ENCODE measurements at regions not wholly inside any gene's neighbourhood (a gene's known extent, or its start where the extent isn't known, plus 50 kb on each side); places are given as distances from the start of the nearest gene placed in this dataset.
A peak's percentile ranks its signal among the peaks of the same experiment; 100 is the strongest.

DNA sequence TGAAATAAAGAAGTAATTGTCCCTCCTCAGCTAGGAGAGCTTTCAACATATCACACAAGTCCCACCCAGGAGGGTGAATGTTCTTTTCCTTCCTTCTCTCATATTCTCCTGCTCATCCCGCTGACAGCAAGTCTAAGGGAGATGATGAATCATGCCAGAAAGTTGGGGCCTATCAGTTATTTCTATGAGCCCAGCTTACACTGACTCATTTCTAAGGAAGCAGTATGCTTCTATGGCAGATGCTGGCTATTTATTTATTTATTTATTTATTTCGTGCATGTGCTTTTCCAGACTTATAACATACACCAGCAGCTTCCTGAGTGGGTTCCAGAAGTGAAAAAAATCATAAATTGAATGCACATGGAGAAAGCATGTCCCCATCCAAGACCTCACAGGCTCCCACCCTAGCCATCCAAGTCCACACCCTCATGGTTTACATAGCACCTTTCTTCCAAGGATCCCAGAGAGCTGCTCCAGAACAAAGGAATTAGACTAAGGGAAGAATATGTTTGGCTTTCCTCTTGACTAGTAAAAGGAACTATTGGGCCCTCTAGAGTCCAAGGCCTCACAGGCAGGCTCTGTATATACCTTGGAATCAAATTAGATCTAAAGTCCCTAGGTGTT, 1074.2 kb upstream of the ZEB2 start:
- Histone ChIP-seq H3K27me3 (ENCODE audit: control insufficient read depth in 1 of 2, insufficient read depth in 2 of 2, low read length in 2 of 2) (no peaks in the 10 kb centered on the region), H3K4me1 (ENCODE audit: insufficient read depth, low read length) (no peaks in the 10 kb centered on the region), H3K9me3 (ENCODE audit: control insufficient read depth in 1 of 2, insufficient read depth in 1 of 2, low read length in 2 of 2) (no peaks in the 10 kb centered on the region), H3K4me3 (ENCODE audit: low read length) (no peak overlapping the region), H3K36me3 (ENCODE audit: insufficient read depth, low read length) (no peaks in the 10 kb centered on the region), H3K27ac (ENCODE audit: low read depth in 1 of 2, low read length in 2 of 2) (no peak overlapping the region)
- Mint-ChIP-seq H3K27me3 (no peaks in the 10 kb centered on the region), H3K36me3 (ENCODE audit: low read depth) (no peaks in the 10 kb centered on the region), H3K9me3 (peaks cover 3% of the 10 kb centered on the region), H3K4me1 (ENCODE audit: low read depth) (no peaks in the 10 kb centered on the region), H3K27ac (no peak overlapping the region), H3K4me3 (no peak overlapping the region)
- DNase-seq (peak in 2 of 14 experiments; percentile 12 to 30), ATAC-seq (ENCODE audit: poor library complexity) (no peak)
- intact Hi-C loops (cut with DNase I, micrococcal nuclease), result no loop called here
- ChIA-PET POLR2A (no interaction called here), CTCF (no interaction called here)
- no peak for TF ChIP-seq CTCF (IDR thresholded peaks at IDR 0.05)

GRCh38 chr2:145593280-145593679, 1073.4 kb upstream of the ZEB2 start:
- Histone ChIP-seq H3K27me3 (ENCODE audit: control insufficient read depth in 1 of 2, insufficient read depth in 2 of 2, low read length in 2 of 2) (no peaks in the 10 kb centered on the region), H3K36me3 (ENCODE audit: insufficient read depth, low read length) (no peaks in the 10 kb centered on the region), H3K9me3 (ENCODE audit: control insufficient read depth in 1 of 2, insufficient read depth in 1 of 2, low read length in 2 of 2) (no peaks in the 10 kb centered on the region), H3K27ac (ENCODE audit: low read depth in 1 of 2, low read length in 2 of 2) (no peak overlapping the region), H3K4me1 (ENCODE audit: insufficient read depth, low read length) (no peaks in the 10 kb centered on the region), H3K4me3 (ENCODE audit: low read length) (no peak overlapping the region)
- ATAC-seq (ENCODE audit: poor library complexity) (no peak), DNase-seq (no peak)
- ChIA-PET CTCF (no interaction called here), POLR2A (no interaction called here)
- no peaks in the 10 kb centered on the region for H3K27me3 Mint-ChIP-seq
- H3K4me3 Mint-ChIP-seq, result no peak overlapping the region
- peaks cover 3% of the 10 kb centered on the region for H3K9me3 Mint-ChIP-seq
- H3K36me3 Mint-ChIP-seq (ENCODE audit: low read depth), result no peaks in the 10 kb centered on the region
- H3K27ac Mint-ChIP-seq, result no peak overlapping the region
- intact Hi-C loops (cut with DNase I, micrococcal nuclease), result no loop called here
- TF ChIP-seq CTCF (IDR thresholded peaks at IDR 0.05), result no peak
- H3K4me1 Mint-ChIP-seq (ENCODE audit: low read depth), result no peaks in the 10 kb centered on the region

DNA sequence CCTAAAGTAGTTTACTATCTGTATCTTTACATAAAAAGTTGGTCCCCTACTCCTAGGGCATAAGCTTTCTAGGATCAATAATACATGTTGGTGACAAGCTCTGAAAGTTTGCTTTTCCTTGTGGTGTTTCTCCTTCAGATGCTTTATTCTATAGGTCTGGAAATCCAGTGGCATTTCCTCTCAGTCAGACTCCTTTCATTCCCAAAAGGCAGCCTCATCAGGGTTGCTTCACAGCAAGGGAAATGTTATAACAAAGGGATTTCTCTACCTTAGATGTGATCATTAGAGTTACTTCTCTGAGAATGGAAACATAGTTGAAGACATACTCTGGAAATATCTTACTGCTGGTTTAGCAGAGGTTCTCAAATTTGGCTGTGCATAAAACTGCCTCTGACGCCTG, 1072.4 kb upstream of the ZEB2 start:
- Mint-ChIP-seq H3K27me3 (no peaks in the 10 kb centered on the region), H3K27ac (no peak overlapping the region), H3K36me3 (ENCODE audit: low read depth) (no peaks in the 10 kb centered on the region), H3K9me3 (peaks cover 3% of the 10 kb centered on the region), H3K4me3 (no peak overlapping the region), H3K4me1 (ENCODE audit: low read depth) (no peaks in the 10 kb centered on the region)
- no peak for ATAC-seq (ENCODE audit: poor library complexity)
- ChIA-PET POLR2A (no interaction called here), CTCF (no interaction called here)
- no peak overlapping the region for H3K27ac ChIP-seq (ENCODE audit: low read depth in 1 of 2, low read length in 2 of 2)
- no peak for TF ChIP-seq CTCF (IDR thresholded peaks at IDR 0.05)
- H3K4me1 ChIP-seq (ENCODE audit: insufficient read depth, low read length), result no peaks in the 10 kb centered on the region
- no peaks in the 10 kb centered on the region for H3K36me3 ChIP-seq (ENCODE audit: insufficient read depth, low read length)
- intact Hi-C loops (cut with DNase I, micrococcal nuclease), result no loop called here
- H3K27me3 ChIP-seq (ENCODE audit: control insufficient read depth in 1 of 2, insufficient read depth in 2 of 2, low read length in 2 of 2), result no peaks in the 10 kb centered on the region
- DNase-seq, result no peak
- H3K4me3 ChIP-seq (ENCODE audit: low read length), result no peak overlapping the region
- H3K9me3 ChIP-seq (ENCODE audit: control insufficient read depth in 1 of 2, insufficient read depth in 1 of 2, low read length in 2 of 2), result no peaks in the 10 kb centered on the region
